ENCODE measurements at regions not wholly inside any gene's neighbourhood (a gene's known extent, or its start where the extent isn't known, plus 50 kb on each side); places are given as distances from the start of the nearest gene placed in this dataset.

DNA sequence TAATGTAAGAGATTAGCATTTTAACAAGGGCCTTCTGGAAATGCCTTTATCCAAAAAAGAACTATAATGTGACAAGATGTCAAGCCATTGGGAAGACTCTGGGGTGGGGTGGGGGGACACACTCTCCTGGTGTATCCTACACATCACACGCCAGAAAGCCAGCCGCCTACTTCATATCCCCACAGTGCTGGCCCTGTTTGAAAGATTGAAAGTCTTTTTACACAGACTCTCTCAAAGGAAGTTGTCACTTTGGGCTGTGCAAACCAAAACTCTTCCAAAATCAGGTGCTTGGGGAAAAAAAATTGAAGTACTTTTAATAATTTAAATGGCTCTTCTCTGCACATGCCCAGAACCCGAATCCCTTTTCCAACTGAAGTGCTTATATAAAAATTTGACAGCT is 666.7 kb downstream of the BCL11A start:
- Mint-ChIP-seq H3K9me3 (no peaks in the 10 kb centered on the region), H3K4me1 (peaks cover 25% of the 10 kb centered on the region), H3K27ac (no peak overlapping the region), H3K36me3 (ENCODE audit: low read depth) (no peaks in the 10 kb centered on the region), H3K4me3 (no peak overlapping the region), H3K27me3 (ENCODE audit: insufficient read depth) (peaks cover 2% of the 10 kb centered on the region)
- whole genome bisulfite sequencing, 2 experiments (ENCODE audit: insufficient coverage in 1 of 2, insufficient read length in 1 of 2) = 90 to 91% methylated on average over 3 of the region's 3 CpGs
- no peak overlapping the region for H3K9ac ChIP-seq (ENCODE audit: extremely low read depth, low read length, poor library complexity, severe bottlenecking)
- H3K9me3 ChIP-seq (ENCODE audit: control insufficient read depth, low read length) = no peaks in the 10 kb centered on the region
- TF ChIP-seq CTCF (conservative IDR thresholded peaks at IDR 0.05) = no peak
- H3K27ac ChIP-seq (ENCODE audit: low read depth, low read length) = no peak overlapping the region
- no peak overlapping the region for H3K4me3 ChIP-seq (ENCODE audit: low read length)
- no peaks in the 10 kb centered on the region for H3K36me3 ChIP-seq (ENCODE audit: control insufficient read depth, insufficient read depth, low read length)
- H3K27me3 ChIP-seq (ENCODE audit: control insufficient read depth, insufficient read depth, low read length, poor library complexity, severe bottlenecking) = no peaks in the 10 kb centered on the region
- no peaks in the 10 kb centered on the region for H3K4me1 ChIP-seq (ENCODE audit: control insufficient read depth, insufficient read depth, low read length)
- no peak for DNase-seq

DNA sequence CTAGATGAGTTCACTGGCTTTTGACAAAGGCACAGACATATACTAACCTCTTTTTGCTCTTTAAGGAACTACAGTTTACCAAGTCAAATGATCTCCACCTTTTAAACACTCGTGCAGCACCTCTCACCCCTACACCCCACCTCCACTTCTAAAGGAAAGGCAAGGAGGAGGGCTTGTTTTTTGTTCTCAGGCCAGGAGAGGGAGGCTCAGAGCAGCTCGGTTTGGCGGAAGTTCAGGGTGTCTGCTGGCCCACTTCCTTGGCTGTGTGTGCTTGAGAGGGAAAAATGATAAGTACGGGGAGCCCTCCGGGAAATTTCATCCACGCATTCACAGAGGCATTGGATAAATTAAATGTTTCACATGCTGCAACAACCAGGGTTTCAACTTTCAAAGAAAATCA is 667.9 kb downstream of the BCL11A start:
- Mint-ChIP-seq H3K36me3 (ENCODE audit: low read depth) (no peaks in the 10 kb centered on the region), H3K4me3 (no peak overlapping the region), H3K27ac (no peak overlapping the region), H3K27me3 (ENCODE audit: insufficient read depth) (peaks cover 1% of the 10 kb centered on the region), H3K9me3 (no peaks in the 10 kb centered on the region), H3K4me1 (peaks cover 19% of the 10 kb centered on the region)
- H3K9me3 ChIP-seq (ENCODE audit: control insufficient read depth, low read length) = no peaks in the 10 kb centered on the region
- H3K4me1 ChIP-seq (ENCODE audit: control insufficient read depth, insufficient read depth, low read length) = no peaks in the 10 kb centered on the region
- TF ChIP-seq CTCF (conservative IDR thresholded peaks at IDR 0.05) = peak; percentile 53
- H3K27ac ChIP-seq (ENCODE audit: low read depth, low read length) = no peak overlapping the region
- no peaks in the 10 kb centered on the region for H3K36me3 ChIP-seq (ENCODE audit: control insufficient read depth, insufficient read depth, low read length)
- 72 to 100% methylated on average over 1 to 6 of the region's 6 CpGs for WGBS, 2 experiments (ENCODE audit: insufficient coverage in 1 of 2, insufficient read length in 1 of 2)
- H3K27me3 ChIP-seq (ENCODE audit: control insufficient read depth, insufficient read depth, low read length, poor library complexity, severe bottlenecking) = no peaks in the 10 kb centered on the region
- H3K9ac ChIP-seq (ENCODE audit: extremely low read depth, low read length, poor library complexity, severe bottlenecking) = no peak overlapping the region
- H3K4me3 ChIP-seq (ENCODE audit: low read length) = no peak overlapping the region
- peak; percentile 66 for DNase-seq

GRCh38 chr2:59884166-59884565 is 669.3 kb downstream of the BCL11A start:
- peaks cover 19% of the 10 kb centered on the region for H3K4me1 Mint-ChIP-seq
- WGBS, 2 experiments (ENCODE audit: insufficient coverage in 1 of 2, insufficient read length in 1 of 2) = 86% methylated on average over 2 of the region's 2 CpGs; no CpG with 5 or more reads in 1 of the 2 experiments

More at GRCh38 chr2:59884166-59884565, 669.3 kb downstream of the BCL11A start:
- TF ChIP-seq CTCF (conservative IDR thresholded peaks at IDR 0.05) = no peak
- no peak overlapping the region for H3K27ac ChIP-seq (ENCODE audit: low read depth, low read length)
- Mint-ChIP-seq H3K27ac (no peak overlapping the region), H3K9me3 (no peaks in the 10 kb centered on the region), H3K4me3 (no peak overlapping the region), H3K36me3 (ENCODE audit: low read depth) (no peaks in the 10 kb centered on the region), H3K27me3 (ENCODE audit: insufficient read depth) (no peaks in the 10 kb centered on the region)
- no peak for DNase-seq
- H3K9me3 ChIP-seq (ENCODE audit: control insufficient read depth, low read length) = no peaks in the 10 kb centered on the region
- H3K4me3 ChIP-seq (ENCODE audit: low read length) = no peak overlapping the region
- H3K27me3 ChIP-seq (ENCODE audit: control insufficient read depth, insufficient read depth, low read length, poor library complexity, severe bottlenecking) = no peaks in the 10 kb centered on the region
- no peaks in the 10 kb centered on the region for H3K4me1 ChIP-seq (ENCODE audit: control insufficient read depth, insufficient read depth, low read length)
- no peak overlapping the region for H3K9ac ChIP-seq (ENCODE audit: extremely low read depth, low read length, poor library complexity, severe bottlenecking)
- no peaks in the 10 kb centered on the region for H3K36me3 ChIP-seq (ENCODE audit: control insufficient read depth, insufficient read depth, low read length)

Data from endodermal cell (in vitro differentiated cells).